BLaER1 (cell line): ENCODE measurements at regions not wholly inside any gene's neighbourhood (a gene's known extent, or its start where the extent isn't known, plus 50 kb on each side); places are given as distances from the start of the nearest gene placed in this dataset.
A peak's percentile ranks its signal among the peaks of the same experiment; 100 is the strongest.

Experiments used
- H3K27ac ChIP-seq: shearing (Covaris generic); formaldehyde crosslinking; 2 replicates; pipeline ENCODE4 v1.8.1; 2022
- H3K27me3 ChIP-seq: shearing (Covaris generic); formaldehyde crosslinking; 2 replicates; pipeline ENCODE4 v1.8.1; 2022
- H3K36me3 ChIP-seq: shearing (Covaris generic); formaldehyde crosslinking; 2 replicates; pipeline ENCODE4 v1.8.1; 2022
- H3K4me1 ChIP-seq: shearing (Covaris generic); formaldehyde crosslinking; 2 replicates; pipeline ENCODE4 v1.8.1; 2022
- H3K4me2 ChIP-seq: shearing (Covaris generic); formaldehyde crosslinking; 2 replicates; pipeline ENCODE4 v1.8.1; 2022
- H3K4me3 ChIP-seq: shearing (Covaris generic); formaldehyde crosslinking; 2 replicates; pipeline ENCODE4 v1.8.1; 2022
- H3K9ac ChIP-seq: shearing (Covaris generic); formaldehyde crosslinking; 2 replicates; pipeline ENCODE4 v1.8.1; 2022
- H3K9me3 ChIP-seq: shearing (Covaris generic); formaldehyde crosslinking; 2 replicates; pipeline ENCODE4 v1.8.1; 2022
- H4K20me1 ChIP-seq: shearing (Covaris generic); formaldehyde crosslinking; 2 replicates; pipeline ENCODE4 v1.8.1; 2022
- Cebpa-rat ChIP-seq: shearing (Covaris generic); IDR thresholded peaks from 2 replicates; pipeline ENCODE4 v1.8.1; 2022

GRCh38 chr4:86543080-86543479, 51.0 kb upstream of the PTPN13 start:
- H4K20me1 ChIP-seq = no peaks in the 10 kb centered on the region
- H3K4me1 ChIP-seq = peaks cover 11% of the 10 kb centered on the region
- no peak overlapping the region for H3K27ac ChIP-seq
- no peaks in the 10 kb centered on the region for H3K27me3 ChIP-seq
- no peaks in the 10 kb centered on the region for H3K36me3 ChIP-seq
- TF ChIP-seq Cebpa-rat = no peak
- H3K4me3 ChIP-seq = no peak overlapping the region
- peaks cover 20% of the 10 kb centered on the region for H3K9me3 ChIP-seq
- no peak overlapping the region for H3K9ac ChIP-seq
- H3K4me2 ChIP-seq = no peak overlapping the region

GRCh38 chr4:86543560-86544309, 50.4 kb upstream of the PTPN13 start:
- Histone ChIP-seq H3K4me1 (peaks cover 11% of the 10 kb centered on the region), H3K27me3 (no peaks in the 10 kb centered on the region), H3K9ac (no peak overlapping the region), H3K4me2 (no peak overlapping the region), H3K4me3 (no peak overlapping the region), H3K27ac (no peak overlapping the region), H4K20me1 (no peaks in the 10 kb centered on the region), H3K9me3 (peaks cover 20% of the 10 kb centered on the region), H3K36me3 (no peaks in the 10 kb centered on the region)
- no peak for TF ChIP-seq Cebpa-rat

- no peaks in the 10 kb centered on the region for H3K36me3 ChIP-seq
- H3K9ac ChIP-seq = no peak overlapping the region
- H3K4me3 ChIP-seq = no peak overlapping the region
- H4K20me1 ChIP-seq = no peaks in the 10 kb centered on the region
- no peak overlapping the region for H3K27ac ChIP-seq
- no peaks in the 10 kb centered on the region for H3K27me3 ChIP-seq
- H3K4me2 ChIP-seq = peak overlapping the region; percentile 29
- H3K4me1 ChIP-seq = peaks cover 11% of the 10 kb centered on the region
- H3K9me3 ChIP-seq = peaks cover 20% of the 10 kb centered on the region
- no peak for TF ChIP-seq Cebpa-rat
Measured at GRCh38 chr4:86544310-86544966, 49.7 kb upstream of the PTPN13 start.
